ENCODE measurements at regions not wholly inside any gene's neighbourhood (a gene's known extent, or its start where the extent isn't known, plus 50 kb on each side); places are given as distances from the start of the nearest gene placed in this dataset.

DNA sequence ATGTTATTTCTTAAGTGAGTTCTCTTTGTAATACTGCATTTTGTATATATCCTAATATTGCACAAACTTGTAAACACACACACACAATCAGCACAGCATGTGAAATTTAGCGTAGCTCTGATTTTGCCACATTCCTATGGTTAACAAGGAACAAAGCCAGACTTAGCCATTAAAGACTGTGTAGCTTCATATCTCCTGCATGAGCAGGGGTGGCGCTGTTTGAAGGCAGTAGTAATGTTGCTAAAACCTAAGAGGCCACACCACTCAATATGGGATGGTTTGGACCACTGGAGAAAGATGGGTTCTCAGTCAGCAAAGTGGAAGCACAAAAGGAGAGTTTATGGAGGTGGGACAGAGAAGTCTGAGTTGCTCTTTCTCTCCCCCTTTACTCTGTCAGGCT, 61.1 kb upstream of the RND3 start:
- TF ChIP-seq, protein P1, sequence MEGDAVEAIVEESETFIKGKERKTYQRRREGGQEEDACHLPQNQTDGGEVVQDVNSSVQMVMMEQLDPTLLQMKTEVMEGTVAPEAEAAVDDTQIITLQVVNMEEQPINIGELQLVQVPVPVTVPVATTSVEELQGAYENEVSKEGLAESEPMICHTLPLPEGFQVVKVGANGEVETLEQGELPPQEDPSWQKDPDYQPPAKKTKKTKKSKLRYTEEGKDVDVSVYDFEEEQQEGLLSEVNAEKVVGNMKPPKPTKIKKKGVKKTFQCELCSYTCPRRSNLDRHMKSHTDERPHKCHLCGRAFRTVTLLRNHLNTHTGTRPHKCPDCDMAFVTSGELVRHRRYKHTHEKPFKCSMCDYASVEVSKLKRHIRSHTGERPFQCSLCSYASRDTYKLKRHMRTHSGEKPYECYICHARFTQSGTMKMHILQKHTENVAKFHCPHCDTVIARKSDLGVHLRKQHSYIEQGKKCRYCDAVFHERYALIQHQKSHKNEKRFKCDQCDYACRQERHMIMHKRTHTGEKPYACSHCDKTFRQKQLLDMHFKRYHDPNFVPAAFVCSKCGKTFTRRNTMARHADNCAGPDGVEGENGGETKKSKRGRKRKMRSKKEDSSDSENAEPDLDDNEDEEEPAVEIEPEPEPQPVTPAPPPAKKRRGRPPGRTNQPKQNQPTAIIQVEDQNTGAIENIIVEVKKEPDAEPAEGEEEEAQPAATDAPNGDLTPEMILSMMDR (IDR thresholded peaks at IDR 0.05) = peak in 2 of 6 experiments; percentile 4 to 11
- TF ChIP-seq POLR2A (IDR thresholded peaks at IDR 0.05) = no peak
